Left lung (tissue), 4 donors: ENCODE measurements at regions not wholly inside any gene's neighbourhood (a gene's known extent, or its start where the extent isn't known, plus 50 kb on each side); places are given as distances from the start of the nearest gene placed in this dataset.

Experiments used
- ATAC-seq: fragments of 200-7000 bp; cut with Tn5 transposase; one replicate; pipeline ENCODE4 v1.9.1; 2020; ENCODE audit warnings: moderate library complexity
- DNase-seq, 4 donors: peaks; one replicate each; pipeline ENCODE4 v3.0.0-alpha.2; 2013 to 2020
- H3K27ac ChIP-seq, 2 donors: fragments of 200-600 bp; sonication (generic) in 1 of 2; one replicate each; pipeline versions ENCODE4 v1.5.0 to v1.8.0; 2020 to 2021
- H3K27me3 ChIP-seq, 2 donors: fragments of 200-600 bp; sonication (generic) in 1 of 2; one replicate each; pipeline versions ENCODE4 v1.5.0 to v1.8.0; 2020 to 2021
- H3K36me3 ChIP-seq, 2 donors: fragments of 200-600 bp; sonication (generic) in 1 of 2; one replicate each; pipeline versions ENCODE4 v1.5.0 to v1.8.0; 2020 to 2021
- H3K4me1 ChIP-seq, 2 donors: fragments of 200-600 bp; one replicate each; pipeline ENCODE4 v1.8.0; 2021
- H3K4me3 ChIP-seq, 2 donors: fragments of 200-600 bp; sonication (generic) in 1 of 2; one replicate each; pipeline versions ENCODE4 v1.5.0 to v1.8.0; 2020 to 2021; ENCODE audit warnings: mild to moderate bottlenecking in 1 of 2
- H3K9me3 ChIP-seq, 2 donors: fragments of 200-600 bp; sonication (generic) in 1 of 2; one replicate each; pipeline versions ENCODE4 v1.5.0 to v1.8.0; 2020 to 2021
- intact Hi-C, 2 donors: fragments of 100-400 bp; cut with DNase I; formaldehyde crosslinking; loops; one replicate each; pipeline versions ENCODE4 v1.11.2 to v1.14.2; 2022
- TF ChIP-seq, protein P1 (sequence below), 2 donors: fragments of 200-600 bp; sonication (generic) in 1 of 2; IDR thresholded peaks; one replicate each; pipeline versions ENCODE4 v1.5.0 to v1.8.0; 2021; ENCODE audit warnings: antibody characterized with exemption in 2 of 2
- donor health status: DM: no; HTN: yes; CAD: no.
- donor health status: DM: no; HTN: no; CAD: no.

DNA sequence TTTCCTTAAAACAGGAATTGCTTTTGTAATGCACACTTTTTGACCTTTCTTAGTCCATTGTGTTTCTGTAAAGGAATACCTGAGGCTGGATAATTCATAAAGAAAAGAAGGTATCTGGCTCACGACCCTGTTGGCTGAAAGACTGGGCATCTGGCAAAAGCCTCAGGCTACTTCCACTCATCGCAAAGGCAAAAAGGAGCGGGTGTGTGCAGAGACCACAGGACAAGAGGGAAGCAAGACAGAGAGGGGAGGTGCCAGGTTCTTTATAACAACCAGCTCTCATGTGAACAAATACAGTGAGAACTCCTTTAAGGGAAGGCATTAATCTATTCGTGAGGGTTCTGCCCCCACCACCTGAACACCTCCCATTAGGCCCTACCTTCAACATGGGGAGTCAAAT, 182.1 kb downstream of the C12orf50 start:
- Histone ChIP-seq H3K36me3 (no peaks in the 10 kb centered on the region), H3K27me3 (no peaks in the 10 kb centered on the region), H3K9me3 (no peaks in the 10 kb centered on the region), H3K4me3 (no peak overlapping the region), H3K4me1 (no peaks in the 10 kb centered on the region), H3K27ac (no peak overlapping the region)
- intact Hi-C loops, result no loop called here
- TF ChIP-seq, protein P1, sequence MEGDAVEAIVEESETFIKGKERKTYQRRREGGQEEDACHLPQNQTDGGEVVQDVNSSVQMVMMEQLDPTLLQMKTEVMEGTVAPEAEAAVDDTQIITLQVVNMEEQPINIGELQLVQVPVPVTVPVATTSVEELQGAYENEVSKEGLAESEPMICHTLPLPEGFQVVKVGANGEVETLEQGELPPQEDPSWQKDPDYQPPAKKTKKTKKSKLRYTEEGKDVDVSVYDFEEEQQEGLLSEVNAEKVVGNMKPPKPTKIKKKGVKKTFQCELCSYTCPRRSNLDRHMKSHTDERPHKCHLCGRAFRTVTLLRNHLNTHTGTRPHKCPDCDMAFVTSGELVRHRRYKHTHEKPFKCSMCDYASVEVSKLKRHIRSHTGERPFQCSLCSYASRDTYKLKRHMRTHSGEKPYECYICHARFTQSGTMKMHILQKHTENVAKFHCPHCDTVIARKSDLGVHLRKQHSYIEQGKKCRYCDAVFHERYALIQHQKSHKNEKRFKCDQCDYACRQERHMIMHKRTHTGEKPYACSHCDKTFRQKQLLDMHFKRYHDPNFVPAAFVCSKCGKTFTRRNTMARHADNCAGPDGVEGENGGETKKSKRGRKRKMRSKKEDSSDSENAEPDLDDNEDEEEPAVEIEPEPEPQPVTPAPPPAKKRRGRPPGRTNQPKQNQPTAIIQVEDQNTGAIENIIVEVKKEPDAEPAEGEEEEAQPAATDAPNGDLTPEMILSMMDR (IDR thresholded peaks at IDR 0.05), result no peak
- DNase-seq, result no peak
- ATAC-seq, result no peak

DNA sequence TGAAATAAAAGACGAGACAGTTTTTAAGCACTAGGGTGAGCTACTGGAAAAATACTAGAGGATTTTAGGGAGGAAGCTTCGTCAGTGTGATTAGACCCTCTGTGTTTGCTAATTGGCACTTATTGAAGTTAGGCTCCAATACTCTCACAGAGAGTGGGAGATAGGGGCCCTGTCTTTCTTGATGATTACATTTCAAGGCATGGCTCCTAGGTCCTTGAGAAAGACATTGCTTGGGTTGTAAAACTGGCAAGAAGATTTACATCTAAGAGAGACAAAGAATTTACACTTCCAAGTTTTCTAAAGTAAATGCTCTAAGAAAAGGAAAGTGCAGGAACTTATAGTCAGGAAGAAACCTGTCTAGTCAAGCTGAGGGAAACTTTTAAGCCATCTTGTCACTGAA, 183.2 kb downstream of the C12orf50 start:
- Histone ChIP-seq H3K4me3 (no peak overlapping the region), H3K27me3 (no peaks in the 10 kb centered on the region), H3K4me1 (no peaks in the 10 kb centered on the region), H3K9me3 (no peaks in the 10 kb centered on the region), H3K36me3 (no peaks in the 10 kb centered on the region), H3K27ac (no peak overlapping the region)
- no peak for ATAC-seq
- TF ChIP-seq, protein P1 (IDR thresholded peaks at IDR 0.05), result no peak
- DNase-seq, result no peak
- intact Hi-C loops, result no loop called here

DNA sequence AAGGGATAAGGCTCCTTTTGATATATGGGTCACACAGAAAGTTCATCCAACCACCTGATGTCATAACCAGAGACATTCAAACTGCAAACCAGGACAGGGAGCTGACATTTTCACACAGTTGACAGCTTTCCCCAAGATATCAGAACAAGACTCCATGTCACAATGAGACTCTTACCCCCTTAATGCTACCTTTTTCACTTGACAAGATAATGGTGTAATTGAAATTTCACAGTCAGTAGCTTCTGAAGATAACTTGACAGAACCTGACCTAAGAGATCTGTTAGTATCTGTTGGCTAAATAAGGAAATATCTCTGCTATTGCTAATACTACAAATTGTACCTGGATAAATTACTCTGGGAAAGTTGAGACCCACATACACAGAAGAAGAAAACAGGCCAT, 187.3 kb downstream of the C12orf50 start:
- TF ChIP-seq, protein P1 (IDR thresholded peaks at IDR 0.05), result no peak
- H3K9me3 ChIP-seq, result no peaks in the 10 kb centered on the region
- no peaks in the 10 kb centered on the region for H3K27me3 ChIP-seq
- no peaks in the 10 kb centered on the region for H3K36me3 ChIP-seq
- DNase-seq (no peak), ATAC-seq (no peak)
- no peaks in the 10 kb centered on the region for H3K4me1 ChIP-seq
- H3K27ac ChIP-seq, result no peak overlapping the region
- no peak overlapping the region for H3K4me3 ChIP-seq
- intact Hi-C loops, result no loop called here

DNA sequence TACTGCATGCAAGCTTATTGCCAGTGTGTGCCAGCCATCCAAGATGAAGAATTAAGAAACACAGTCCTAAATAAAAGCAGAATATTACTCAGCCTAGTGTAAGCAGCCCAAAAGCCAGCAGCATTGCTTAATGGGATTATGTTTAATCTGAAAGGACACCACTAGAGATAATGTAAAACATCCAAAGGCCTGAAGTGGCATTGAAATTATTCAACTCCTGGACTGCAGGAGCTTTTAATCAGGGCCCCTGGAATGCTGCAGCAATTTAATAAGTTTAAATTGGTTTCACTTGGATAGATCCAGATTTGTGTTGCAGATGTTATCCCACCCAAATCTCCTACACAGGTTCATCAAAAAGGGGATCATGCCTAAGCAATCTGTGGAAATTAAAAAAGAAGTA, 193.0 kb downstream of the C12orf50 start:
- ATAC-seq, result no peak

DNA sequence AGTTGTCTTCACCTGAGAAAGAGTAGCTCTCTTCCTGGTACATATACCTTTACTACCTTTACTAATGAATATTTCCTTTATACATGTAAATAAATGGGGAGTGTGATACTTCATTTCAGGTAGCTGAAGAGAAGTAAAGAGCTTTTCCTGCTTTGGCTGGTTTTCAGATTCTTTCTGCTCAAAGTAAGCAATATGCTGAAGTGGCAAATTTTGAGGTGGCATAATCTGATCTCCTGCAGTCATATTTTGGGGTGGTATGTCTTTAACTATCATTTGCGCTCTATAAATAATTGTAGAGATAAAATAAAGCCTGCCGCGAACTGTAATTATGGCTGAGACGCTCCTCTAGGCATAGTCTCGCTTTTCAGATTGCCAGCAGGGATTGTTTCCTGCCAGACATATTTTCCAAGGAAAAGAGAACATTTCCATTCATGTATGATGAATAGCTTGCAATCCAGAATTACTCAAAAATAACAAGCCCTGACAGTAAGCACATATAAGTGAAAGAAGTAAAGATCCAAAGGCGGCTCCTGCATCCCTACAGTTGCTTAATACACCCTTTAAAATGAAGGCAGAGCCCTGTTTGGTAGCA, 200.7 kb downstream of the C12orf50 start:
- H3K4me1 ChIP-seq, result no peaks in the 10 kb centered on the region
- no peaks in the 10 kb centered on the region for H3K36me3 ChIP-seq
- TF ChIP-seq, protein P1 (IDR thresholded peaks at IDR 0.05), result no peak
- ATAC-seq (no peak), DNase-seq (no peak)
- intact Hi-C loops, result no loop called here
- H3K9me3 ChIP-seq, result no peaks in the 10 kb centered on the region
- H3K27ac ChIP-seq, result no peak overlapping the region
- H3K4me3 ChIP-seq, result no peak overlapping the region
- no peaks in the 10 kb centered on the region for H3K27me3 ChIP-seq

More for the DNA sequence above, 193.0 kb downstream of the C12orf50 start:
- no peaks in the 10 kb centered on the region for H3K9me3 ChIP-seq
- H3K4me3 ChIP-seq, result no peak overlapping the region
- no peaks in the 10 kb centered on the region for H3K27me3 ChIP-seq
- TF ChIP-seq, protein P1 (IDR thresholded peaks at IDR 0.05), result no peak
- intact Hi-C loops, result no loop called here
- no peaks in the 10 kb centered on the region for H3K4me1 ChIP-seq
- no peak overlapping the region for H3K27ac ChIP-seq
- no peak for DNase-seq
- H3K36me3 ChIP-seq, result no peaks in the 10 kb centered on the region
